ENCODE measurements at regions not wholly inside any gene's neighbourhood (a gene's known extent, or its start where the extent isn't known, plus 50 kb on each side); places are given as distances from the start of the nearest gene placed in this dataset.

- Histone ChIP-seq H3K27me3 (replicated peaks in 1 of 4; ENCODE audit: control extremely low read depth in 1 of 4, control insufficient read depth in 3 of 4, insufficient read depth in 4 of 4, low read length in 3 of 4) (peaks cover 0 to 14% (median 5%) of the 10 kb centered on the region in 4 experiments), H3K36me3 (replicated peaks in 1 of 2; ENCODE audit: control extremely low read depth in 1 of 2, control insufficient read depth in 1 of 2, extremely low read depth in 1 of 2, insufficient read depth in 2 of 2, low read length in 1 of 2) (no peaks in the 10 kb centered on the region), H3K4me3 (ENCODE audit: control extremely low read depth in 1 of 5, extremely low read depth in 1 of 5, insufficient read depth in 1 of 5, low read depth in 2 of 5, low read length in 4 of 5) (no peak overlapping the region), H3K4me2 (replicated peaks; ENCODE audit: low read depth, low read length, poor library complexity, severe bottlenecking) (no peak overlapping the region), H3K9me3 (ENCODE audit: control extremely low read depth in 1 of 3, control insufficient read depth in 2 of 3, insufficient read depth in 1 of 3, low read length in 2 of 3) (no peaks in the 10 kb centered on the region), H3K79me2 (ENCODE audit: control insufficient read depth, insufficient read depth, low read length) (no peaks in the 10 kb centered on the region), H3K27ac (ENCODE audit: low read length in 2 of 2) (no peak overlapping the region), H4K20me1 (ENCODE audit: control insufficient read depth, insufficient read depth, low read length, poor library complexity, severe bottlenecking) (no peaks in the 10 kb centered on the region), H3K4me1 (ENCODE audit: control insufficient read depth in 2 of 2, insufficient read depth in 2 of 2, low read length in 2 of 2) (peaks cover 3 to 10% of the 10 kb centered on the region in 2 donors), H3K9ac (ENCODE audit: low read length) (no peak overlapping the region), H2AFZ (ENCODE audit: insufficient read depth, low read depth, low read length, poor library complexity, severe bottlenecking) (no peak overlapping the region)
- Mint-ChIP-seq H3K9me3 (ENCODE audit: insufficient read depth) (no peaks in the 10 kb centered on the region), H3K27me3 (peaks cover 12% of the 10 kb centered on the region), H3K4me1 (peaks cover 11% of the 10 kb centered on the region), H3K27ac (no peak overlapping the region), H3K4me3 (no peak overlapping the region)
- no peak for TF ChIP-seq EZH2 (IDR thresholded peaks at IDR 0.05; ENCODE audit: borderline replicate concordance, insufficient read depth, low read depth, low read length, poor library complexity, severe bottlenecking)
- TF ChIP-seq, protein P1, sequence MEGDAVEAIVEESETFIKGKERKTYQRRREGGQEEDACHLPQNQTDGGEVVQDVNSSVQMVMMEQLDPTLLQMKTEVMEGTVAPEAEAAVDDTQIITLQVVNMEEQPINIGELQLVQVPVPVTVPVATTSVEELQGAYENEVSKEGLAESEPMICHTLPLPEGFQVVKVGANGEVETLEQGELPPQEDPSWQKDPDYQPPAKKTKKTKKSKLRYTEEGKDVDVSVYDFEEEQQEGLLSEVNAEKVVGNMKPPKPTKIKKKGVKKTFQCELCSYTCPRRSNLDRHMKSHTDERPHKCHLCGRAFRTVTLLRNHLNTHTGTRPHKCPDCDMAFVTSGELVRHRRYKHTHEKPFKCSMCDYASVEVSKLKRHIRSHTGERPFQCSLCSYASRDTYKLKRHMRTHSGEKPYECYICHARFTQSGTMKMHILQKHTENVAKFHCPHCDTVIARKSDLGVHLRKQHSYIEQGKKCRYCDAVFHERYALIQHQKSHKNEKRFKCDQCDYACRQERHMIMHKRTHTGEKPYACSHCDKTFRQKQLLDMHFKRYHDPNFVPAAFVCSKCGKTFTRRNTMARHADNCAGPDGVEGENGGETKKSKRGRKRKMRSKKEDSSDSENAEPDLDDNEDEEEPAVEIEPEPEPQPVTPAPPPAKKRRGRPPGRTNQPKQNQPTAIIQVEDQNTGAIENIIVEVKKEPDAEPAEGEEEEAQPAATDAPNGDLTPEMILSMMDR (IDR thresholded peaks at IDR 0.05): no peak
- POLR2A ChIA-PET: no interaction called here
- DNase-seq (no peak), ATAC-seq (ENCODE audit: low read depth) (no peak)
- CTCF ChIA-PET: no interaction called here
- intact Hi-C loops (cut with micrococcal nuclease): no loop called here
Observed at GRCh38 chr3:156609546-156609945, 54.6 kb upstream of the SSR3 start.

- intact Hi-C loops (cut with micrococcal nuclease): no loop called here
- Histone ChIP-seq H2AFZ (ENCODE audit: insufficient read depth, low read depth, low read length, poor library complexity, severe bottlenecking) (no peak overlapping the region), H3K4me1 (ENCODE audit: control insufficient read depth in 2 of 2, insufficient read depth in 2 of 2, low read length in 2 of 2) (peaks cover 3 to 10% of the 10 kb centered on the region in 2 donors), H3K4me2 (replicated peaks; ENCODE audit: low read depth, low read length, poor library complexity, severe bottlenecking) (no peak overlapping the region), H3K27ac (ENCODE audit: low read length in 2 of 2) (no peak overlapping the region), H3K79me2 (ENCODE audit: control insufficient read depth, insufficient read depth, low read length) (no peaks in the 10 kb centered on the region), H3K9ac (ENCODE audit: low read length) (no peak overlapping the region), H3K36me3 (replicated peaks in 1 of 2; ENCODE audit: control extremely low read depth in 1 of 2, control insufficient read depth in 1 of 2, extremely low read depth in 1 of 2, insufficient read depth in 2 of 2, low read length in 1 of 2) (no peaks in the 10 kb centered on the region), H3K4me3 (ENCODE audit: control extremely low read depth in 1 of 5, extremely low read depth in 1 of 5, insufficient read depth in 1 of 5, low read depth in 2 of 5, low read length in 4 of 5) (no peak overlapping the region), H3K27me3 (replicated peaks in 1 of 4; ENCODE audit: control extremely low read depth in 1 of 4, control insufficient read depth in 3 of 4, insufficient read depth in 4 of 4, low read length in 3 of 4) (peaks cover 0 to 14% (median 5%) of the 10 kb centered on the region in 4 experiments), H4K20me1 (ENCODE audit: control insufficient read depth, insufficient read depth, low read length, poor library complexity, severe bottlenecking) (no peaks in the 10 kb centered on the region), H3K9me3 (ENCODE audit: control extremely low read depth in 1 of 3, control insufficient read depth in 2 of 3, insufficient read depth in 1 of 3, low read length in 2 of 3) (no peaks in the 10 kb centered on the region)
- H3K27ac Mint-ChIP-seq: no peak overlapping the region
- no peaks in the 10 kb centered on the region for H3K9me3 Mint-ChIP-seq (ENCODE audit: insufficient read depth)
- WGBS (ENCODE audit: insufficient coverage): 95% methylated on average over 5 of the region's 9 CpGs
- ATAC-seq (ENCODE audit: low read depth) (no peak), DNase-seq (no peak)
- no peak overlapping the region for H3K4me3 Mint-ChIP-seq
- ChIA-PET CTCF (no interaction called here), POLR2A (no interaction called here)
- peaks cover 11% of the 10 kb centered on the region for H3K4me1 Mint-ChIP-seq
- no peak for TF ChIP-seq EZH2 (IDR thresholded peaks at IDR 0.05; ENCODE audit: borderline replicate concordance, insufficient read depth, low read depth, low read length, poor library complexity, severe bottlenecking)
- TF ChIP-seq, protein P1 (IDR thresholded peaks at IDR 0.05): no peak
- peaks cover 12% of the 10 kb centered on the region for H3K27me3 Mint-ChIP-seq
Observed at GRCh38 chr3:156608601-156609514, 53.9 kb upstream of the SSR3 start.
